ENCODE measurements at regions not wholly inside any gene's neighbourhood (a gene's known extent, or its start where the extent isn't known, plus 50 kb on each side); places are given as distances from the start of the nearest gene placed in this dataset.

- Histone ChIP-seq H3K27ac (peak overlapping the region in 4 of 21 experiments; percentile 28 to 69 (median 45)), H3K4me3 (no peak overlapping the region)
Observed at GRCh38 chr2:41720331-41721251, 327.2 kb upstream of the PKDCC start.

GRCh38 chr2:41722668-41723369 is 325.0 kb upstream of the PKDCC start:
- Histone ChIP-seq H3K4me3 (no peak overlapping the region), H3K27ac (no peak overlapping the region)

DNA sequence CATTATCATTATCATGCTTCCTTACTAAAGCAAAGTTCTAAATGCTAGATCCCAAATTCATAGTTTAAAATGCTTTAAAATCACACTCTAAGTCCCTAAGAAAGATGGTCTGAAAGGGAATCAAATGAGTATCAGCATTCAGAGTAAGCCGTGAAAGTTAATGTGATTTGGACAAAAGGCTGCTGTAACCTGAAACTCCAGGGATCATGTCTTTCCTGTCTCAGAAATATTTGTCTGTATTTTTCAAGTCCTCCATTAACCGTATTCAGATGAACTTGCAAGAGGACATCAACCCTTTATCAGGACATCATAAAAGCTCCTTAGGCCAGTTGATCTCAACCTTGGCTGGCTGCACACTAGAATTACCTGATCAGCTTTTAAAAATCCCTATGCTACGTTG is 324.3 kb upstream of the PKDCC start:
- Histone ChIP-seq H3K4me3 (no peak overlapping the region), H3K27ac (no peak overlapping the region)

- H3K27ac ChIP-seq: no peak overlapping the region
- no peak overlapping the region for H3K4me3 ChIP-seq
Observed at GRCh38 chr2:41724465-41724864, 323.4 kb upstream of the PKDCC start.

DNA sequence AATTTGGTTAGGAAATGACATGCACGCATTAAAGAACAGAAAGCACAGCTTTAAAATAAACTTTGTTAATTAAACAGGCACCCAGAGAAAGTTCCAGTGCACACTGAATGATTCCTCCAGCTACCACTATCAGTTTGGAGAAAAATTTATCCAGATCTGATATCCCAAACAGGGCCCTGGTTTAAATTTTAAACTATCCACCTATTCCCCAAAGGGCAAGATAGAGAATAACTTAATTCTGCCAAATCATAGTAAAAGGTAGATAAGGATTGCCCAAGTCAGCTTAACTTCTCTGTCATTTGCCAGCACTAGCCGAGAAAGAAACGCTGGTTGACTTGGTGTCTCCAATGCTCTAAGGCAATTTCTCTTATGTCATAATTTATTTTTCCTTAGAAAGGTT is 321.9 kb upstream of the PKDCC start:
- Histone ChIP-seq H3K4me3 (no peak overlapping the region), H3K27ac (no peak overlapping the region)

GRCh38 chr2:41726364-41726763 is 321.5 kb upstream of the PKDCC start:
- Histone ChIP-seq H3K27ac (no peak overlapping the region), H3K4me3 (no peak overlapping the region)

DNA sequence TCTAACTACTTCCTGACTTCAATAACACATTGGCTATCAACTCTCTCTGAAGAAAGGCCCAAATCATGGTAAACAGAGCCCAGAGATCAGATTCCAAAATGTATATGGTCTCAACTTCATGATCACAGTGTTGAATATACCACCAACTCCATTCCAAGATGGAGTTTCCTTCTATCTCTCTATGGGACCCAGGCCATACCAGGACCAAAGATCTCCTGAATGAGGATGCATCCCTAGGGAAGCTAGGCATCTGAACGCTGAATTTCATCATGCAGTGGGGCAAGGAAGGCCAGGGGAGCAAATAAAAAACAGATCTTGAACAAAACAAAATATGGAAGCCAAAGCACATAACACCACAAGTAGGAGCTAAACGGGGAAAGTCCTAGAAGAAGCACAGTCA is 320.7 kb upstream of the PKDCC start:
- Histone ChIP-seq H3K4me3 (no peak overlapping the region), H3K27ac (no peak overlapping the region)

GRCh38 chr2:41727711-41728110 is 320.1 kb upstream of the PKDCC start:
- H3K4me3 ChIP-seq: no peak overlapping the region
- H3K27ac ChIP-seq: no peak overlapping the region

DNA sequence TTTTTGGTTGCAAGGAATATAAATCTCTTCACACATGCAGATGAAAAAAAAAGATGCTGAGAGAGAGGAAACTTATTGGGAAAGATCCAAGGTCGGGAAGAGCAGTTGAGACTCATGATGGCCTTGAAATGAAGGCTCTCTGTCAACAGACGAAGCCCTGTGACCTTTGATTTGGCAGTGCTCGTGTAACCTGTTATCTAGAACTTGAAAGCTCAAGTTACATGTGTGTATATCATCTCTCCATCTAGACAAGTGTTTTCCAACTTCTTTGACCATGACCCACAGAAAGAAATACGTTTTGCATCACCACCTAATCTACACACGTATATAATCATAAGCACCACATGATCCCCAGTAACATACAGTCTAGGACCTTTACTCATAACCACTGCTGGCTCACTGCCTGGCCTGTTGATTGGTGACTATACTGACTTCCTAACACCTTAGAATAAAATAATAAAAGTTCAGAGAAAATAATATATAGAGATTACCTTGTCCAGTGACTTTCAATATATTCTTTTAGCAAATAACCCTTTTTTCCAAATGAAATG is 319.0 kb upstream of the PKDCC start:
- Histone ChIP-seq H3K4me3 (no peak overlapping the region), H3K27ac (no peak overlapping the region)

DNA sequence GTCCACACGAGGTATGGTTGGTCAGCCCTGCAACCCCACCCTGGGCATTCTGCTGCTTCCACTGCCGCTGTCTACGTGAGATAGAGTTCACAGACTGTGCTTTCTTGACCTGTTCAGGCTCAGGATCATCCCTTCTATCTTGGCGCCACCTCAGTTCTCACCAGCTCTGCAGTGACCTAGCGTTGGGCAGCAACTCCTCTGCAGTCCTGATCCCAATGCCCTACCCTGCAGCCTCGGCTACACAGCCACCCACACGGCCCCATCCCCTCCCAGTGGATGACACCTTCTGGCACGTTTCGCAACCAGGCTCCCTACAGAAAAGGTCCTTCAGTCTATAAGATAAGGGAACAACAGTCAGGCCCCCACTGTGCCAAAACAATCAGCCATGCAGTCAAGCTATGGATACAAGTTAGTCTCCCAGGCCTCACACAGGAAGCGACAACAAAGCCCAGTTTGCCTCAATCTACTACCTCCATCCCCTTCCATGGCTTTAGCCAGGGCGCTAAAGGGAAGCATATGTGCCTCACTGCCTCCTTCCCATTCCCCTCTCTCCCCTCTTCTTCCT is 317.9 kb upstream of the PKDCC start:
- no peak overlapping the region for H3K4me3 ChIP-seq
- H3K27ac ChIP-seq: no peak overlapping the region

DNA sequence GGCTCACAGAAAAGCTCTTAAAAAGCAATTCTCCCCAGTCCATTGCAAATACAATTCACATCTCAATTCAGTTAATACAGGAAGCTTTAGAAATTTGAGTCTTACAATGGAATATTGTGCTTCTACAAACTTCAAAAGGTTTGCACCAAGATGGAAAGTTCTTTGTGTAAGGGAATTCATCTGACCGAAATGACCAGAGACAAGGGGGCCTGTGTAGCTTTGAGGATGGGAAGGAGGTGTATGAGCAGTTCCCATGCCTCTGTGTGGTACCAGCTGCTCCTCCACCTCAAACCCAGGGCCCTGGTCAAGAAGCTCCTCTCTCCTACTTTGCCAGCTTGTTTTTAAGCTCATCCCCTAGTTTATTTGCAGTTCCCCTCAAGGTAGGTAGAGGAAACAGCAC is 312.8 kb upstream of the PKDCC start:
- peak overlapping the region in 2 of 21 experiments; percentile 16 to 60 for H3K27ac ChIP-seq
- no peak overlapping the region for H3K4me3 ChIP-seq

- Histone ChIP-seq H3K4me3 (no peak overlapping the region), H3K27ac (peak overlapping the region in 3 of 21 experiments; percentile 16 to 60 (median 38))
Observed at GRCh38 chr2:41735476-41735875, 312.3 kb upstream of the PKDCC start.

DNA sequence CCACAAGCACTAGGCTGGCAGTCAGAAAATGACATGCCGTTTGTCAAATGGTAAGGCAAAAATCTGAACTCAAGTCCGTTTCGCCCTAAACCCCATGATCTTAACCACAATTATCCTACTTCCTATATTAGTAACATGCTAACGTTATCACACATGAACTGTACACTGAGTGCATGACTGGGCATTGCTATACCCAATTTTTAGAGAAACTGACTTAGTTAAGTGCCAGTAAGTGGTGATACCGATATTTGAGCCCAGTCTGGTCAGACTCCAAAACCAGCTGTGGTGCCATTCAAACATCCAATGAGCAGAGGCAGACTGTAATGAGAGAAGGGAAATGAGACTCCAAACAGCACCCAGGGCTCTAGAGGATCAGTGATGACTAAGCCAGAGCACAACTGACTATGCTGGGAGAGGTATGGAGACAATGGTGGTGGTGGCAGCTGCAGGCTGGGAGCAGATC is 311.7 kb upstream of the PKDCC start:
- Histone ChIP-seq H3K4me3 (no peak overlapping the region), H3K27ac (peak overlapping the region in 3 of 21 experiments; percentile 16 to 45 (median 32))

- peak overlapping the region in 3 of 21 experiments; percentile 16 to 45 (median 32) for H3K27ac ChIP-seq
- no peak overlapping the region for H3K4me3 ChIP-seq
Observed at GRCh38 chr2:41736586-41736985, 311.2 kb upstream of the PKDCC start.

- Histone ChIP-seq H3K4me3 (no peak overlapping the region), H3K27ac (no peak overlapping the region)
Observed at GRCh38 chr2:41737888-41738287, 309.9 kb upstream of the PKDCC start.

DNA sequence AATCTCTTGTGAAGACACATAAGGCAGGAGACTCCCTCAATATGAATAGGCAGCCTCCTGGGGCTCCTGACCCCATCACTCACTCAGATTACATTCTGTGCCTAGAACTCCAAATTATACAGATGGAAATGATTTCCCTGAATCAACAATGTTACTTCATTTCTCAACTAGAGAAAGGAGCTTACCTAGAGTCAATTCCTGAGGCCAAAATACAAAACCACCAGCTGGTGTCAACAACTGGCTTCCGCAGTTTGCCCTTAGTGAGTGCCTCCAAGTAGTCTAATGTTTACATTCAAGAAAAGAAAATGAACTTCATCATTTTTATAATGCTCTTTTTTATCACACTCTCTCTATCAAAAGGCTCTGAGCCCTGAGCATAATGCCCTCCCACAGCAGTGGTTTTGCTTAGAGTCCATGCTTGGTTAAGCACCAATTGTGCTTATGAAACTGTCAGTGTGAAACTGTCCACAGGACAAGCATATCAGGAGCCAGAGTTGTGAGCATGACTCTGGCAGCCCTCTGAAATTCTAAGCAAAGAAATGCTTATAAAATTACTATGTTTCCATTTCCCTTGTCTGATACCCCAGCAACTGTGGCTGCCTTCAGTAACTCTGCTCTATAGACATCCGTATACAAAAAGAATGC is 305.7 kb upstream of the PKDCC start:
- Histone ChIP-seq H3K27ac (no peak overlapping the region), H3K4me3 (no peak overlapping the region)

- Histone ChIP-seq H3K27ac (no peak overlapping the region), H3K4me3 (no peak overlapping the region)
Observed at GRCh38 chr2:41743324-41743723, 304.5 kb upstream of the PKDCC start.

- Histone ChIP-seq H3K4me3 (no peak overlapping the region), H3K27ac (no peak overlapping the region)
Observed at GRCh38 chr2:41750829-41751228, 297.0 kb upstream of the PKDCC start.

DNA sequence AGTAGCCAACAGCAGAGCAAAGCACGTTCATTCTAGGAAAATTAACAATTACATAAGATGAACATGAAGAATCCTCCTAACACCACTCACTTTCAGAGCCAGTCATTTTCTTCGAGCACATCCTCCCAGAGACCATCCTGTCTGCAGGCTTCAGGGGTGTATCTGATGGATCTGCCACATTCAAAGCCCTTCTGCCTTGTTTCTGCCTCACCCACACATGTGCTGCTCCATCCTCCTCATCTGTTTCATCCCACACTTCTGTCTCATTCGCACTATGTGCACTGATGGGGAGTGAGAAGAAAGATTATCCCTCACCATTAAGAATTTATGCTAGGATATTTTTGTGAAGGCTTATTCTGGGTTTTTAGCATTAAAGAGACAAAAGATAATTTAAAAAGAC is 287.9 kb upstream of the PKDCC start:
- H3K4me3 ChIP-seq: no peak overlapping the region
- no peak overlapping the region for H3K27ac ChIP-seq

DNA sequence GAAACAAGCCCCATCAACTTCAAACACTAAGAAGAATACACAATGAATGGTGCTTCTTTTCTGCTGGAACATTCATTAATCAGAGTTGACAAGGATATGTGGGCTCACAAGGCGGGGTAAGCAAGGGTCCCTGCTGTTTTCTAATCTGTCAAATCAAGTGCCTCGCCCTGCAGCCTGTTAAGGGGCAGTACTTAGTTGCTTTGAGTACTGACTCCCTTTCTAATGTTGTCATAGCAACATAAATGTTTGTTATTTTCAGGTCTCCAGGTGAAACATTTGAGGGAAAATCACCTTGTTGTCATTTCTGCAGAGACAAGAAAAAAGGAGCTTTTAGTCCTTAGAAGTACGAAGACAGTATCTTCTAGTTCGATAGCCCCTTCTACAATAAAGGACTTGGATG is 284.7 kb upstream of the PKDCC start:
- no peak overlapping the region for H3K4me3 ChIP-seq
- H3K27ac ChIP-seq: no peak overlapping the region

Measured in skin epidermis (tissue), 12 donors.